ENCODE measurements at regions not wholly inside any gene's neighbourhood (a gene's known extent, or its start where the extent isn't known, plus 50 kb on each side); places are given as distances from the start of the nearest gene placed in this dataset.

DNA sequence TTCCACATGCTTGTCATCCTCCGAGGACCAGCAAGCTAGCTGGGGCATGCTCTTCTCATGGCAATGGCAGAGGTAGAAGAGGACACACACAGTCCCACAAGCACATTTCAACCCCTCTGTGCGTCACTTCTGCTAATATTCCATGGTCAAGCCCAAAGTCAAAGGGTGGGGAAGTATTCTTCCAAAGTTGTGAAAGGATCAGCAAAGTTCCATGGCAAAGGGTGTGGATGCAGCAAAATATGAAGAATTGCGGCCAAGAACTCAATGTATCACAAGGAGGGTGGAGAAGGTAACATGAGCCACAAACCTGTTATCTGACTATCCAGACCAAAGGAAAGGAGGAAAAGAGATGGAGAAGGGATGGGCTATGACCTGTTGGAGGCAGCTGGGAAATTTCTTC is 71.2 kb upstream of the SNRK start:
- TF ChIP-seq, protein P1, sequence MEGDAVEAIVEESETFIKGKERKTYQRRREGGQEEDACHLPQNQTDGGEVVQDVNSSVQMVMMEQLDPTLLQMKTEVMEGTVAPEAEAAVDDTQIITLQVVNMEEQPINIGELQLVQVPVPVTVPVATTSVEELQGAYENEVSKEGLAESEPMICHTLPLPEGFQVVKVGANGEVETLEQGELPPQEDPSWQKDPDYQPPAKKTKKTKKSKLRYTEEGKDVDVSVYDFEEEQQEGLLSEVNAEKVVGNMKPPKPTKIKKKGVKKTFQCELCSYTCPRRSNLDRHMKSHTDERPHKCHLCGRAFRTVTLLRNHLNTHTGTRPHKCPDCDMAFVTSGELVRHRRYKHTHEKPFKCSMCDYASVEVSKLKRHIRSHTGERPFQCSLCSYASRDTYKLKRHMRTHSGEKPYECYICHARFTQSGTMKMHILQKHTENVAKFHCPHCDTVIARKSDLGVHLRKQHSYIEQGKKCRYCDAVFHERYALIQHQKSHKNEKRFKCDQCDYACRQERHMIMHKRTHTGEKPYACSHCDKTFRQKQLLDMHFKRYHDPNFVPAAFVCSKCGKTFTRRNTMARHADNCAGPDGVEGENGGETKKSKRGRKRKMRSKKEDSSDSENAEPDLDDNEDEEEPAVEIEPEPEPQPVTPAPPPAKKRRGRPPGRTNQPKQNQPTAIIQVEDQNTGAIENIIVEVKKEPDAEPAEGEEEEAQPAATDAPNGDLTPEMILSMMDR (IDR thresholded peaks at IDR 0.05), result no peak
- TF ChIP-seq, protein P2, sequence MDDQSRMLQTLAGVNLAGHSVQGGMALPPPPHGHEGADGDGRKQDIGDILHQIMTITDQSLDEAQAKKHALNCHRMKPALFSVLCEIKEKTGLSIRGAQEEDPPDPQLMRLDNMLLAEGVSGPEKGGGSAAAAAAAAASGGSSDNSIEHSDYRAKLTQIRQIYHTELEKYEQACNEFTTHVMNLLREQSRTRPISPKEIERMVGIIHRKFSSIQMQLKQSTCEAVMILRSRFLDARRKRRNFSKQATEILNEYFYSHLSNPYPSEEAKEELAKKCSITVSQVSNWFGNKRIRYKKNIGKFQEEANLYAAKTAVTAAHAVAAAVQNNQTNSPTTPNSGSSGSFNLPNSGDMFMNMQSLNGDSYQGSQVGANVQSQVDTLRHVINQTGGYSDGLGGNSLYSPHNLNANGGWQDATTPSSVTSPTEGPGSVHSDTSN (IDR thresholded peaks at IDR 0.05), result no peak
- TF ChIP-seq EP300 (IDR thresholded peaks at IDR 0.05; ENCODE audit: borderline replicate concordance in 1 of 2, low read depth in 1 of 2, low read length in 1 of 2), result no peak
- TF ChIP-seq, protein P3, sequence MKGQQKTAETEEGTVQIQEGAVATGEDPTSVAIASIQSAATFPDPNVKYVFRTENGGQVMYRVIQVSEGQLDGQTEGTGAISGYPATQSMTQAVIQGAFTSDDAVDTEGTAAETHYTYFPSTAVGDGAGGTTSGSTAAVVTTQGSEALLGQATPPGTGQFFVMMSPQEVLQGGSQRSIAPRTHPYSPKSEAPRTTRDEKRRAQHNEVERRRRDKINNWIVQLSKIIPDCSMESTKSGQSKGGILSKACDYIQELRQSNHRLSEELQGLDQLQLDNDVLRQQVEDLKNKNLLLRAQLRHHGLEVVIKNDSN (IDR thresholded peaks at IDR 0.05; ENCODE audit: borderline replicate concordance, low read depth), result no peak
- TF ChIP-seq, protein P4, sequence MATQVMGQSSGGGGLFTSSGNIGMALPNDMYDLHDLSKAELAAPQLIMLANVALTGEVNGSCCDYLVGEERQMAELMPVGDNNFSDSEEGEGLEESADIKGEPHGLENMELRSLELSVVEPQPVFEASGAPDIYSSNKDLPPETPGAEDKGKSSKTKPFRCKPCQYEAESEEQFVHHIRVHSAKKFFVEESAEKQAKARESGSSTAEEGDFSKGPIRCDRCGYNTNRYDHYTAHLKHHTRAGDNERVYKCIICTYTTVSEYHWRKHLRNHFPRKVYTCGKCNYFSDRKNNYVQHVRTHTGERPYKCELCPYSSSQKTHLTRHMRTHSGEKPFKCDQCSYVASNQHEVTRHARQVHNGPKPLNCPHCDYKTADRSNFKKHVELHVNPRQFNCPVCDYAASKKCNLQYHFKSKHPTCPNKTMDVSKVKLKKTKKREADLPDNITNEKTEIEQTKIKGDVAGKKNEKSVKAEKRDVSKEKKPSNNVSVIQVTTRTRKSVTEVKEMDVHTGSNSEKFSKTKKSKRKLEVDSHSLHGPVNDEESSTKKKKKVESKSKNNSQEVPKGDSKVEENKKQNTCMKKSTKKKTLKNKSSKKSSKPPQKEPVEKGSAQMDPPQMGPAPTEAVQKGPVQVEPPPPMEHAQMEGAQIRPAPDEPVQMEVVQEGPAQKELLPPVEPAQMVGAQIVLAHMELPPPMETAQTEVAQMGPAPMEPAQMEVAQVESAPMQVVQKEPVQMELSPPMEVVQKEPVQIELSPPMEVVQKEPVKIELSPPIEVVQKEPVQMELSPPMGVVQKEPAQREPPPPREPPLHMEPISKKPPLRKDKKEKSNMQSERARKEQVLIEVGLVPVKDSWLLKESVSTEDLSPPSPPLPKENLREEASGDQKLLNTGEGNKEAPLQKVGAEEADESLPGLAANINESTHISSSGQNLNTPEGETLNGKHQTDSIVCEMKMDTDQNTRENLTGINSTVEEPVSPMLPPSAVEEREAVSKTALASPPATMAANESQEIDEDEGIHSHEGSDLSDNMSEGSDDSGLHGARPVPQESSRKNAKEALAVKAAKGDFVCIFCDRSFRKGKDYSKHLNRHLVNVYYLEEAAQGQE (IDR thresholded peaks at IDR 0.05; ENCODE audit: low read depth, low read length), result no peak
- no peak for TF ChIP-seq JUND (IDR thresholded peaks at IDR 0.05)
- TF ChIP-seq MXI1 (IDR thresholded peaks at IDR 0.05; ENCODE audit: low read depth, low read length), result no peak
- TF ChIP-seq, protein P5, sequence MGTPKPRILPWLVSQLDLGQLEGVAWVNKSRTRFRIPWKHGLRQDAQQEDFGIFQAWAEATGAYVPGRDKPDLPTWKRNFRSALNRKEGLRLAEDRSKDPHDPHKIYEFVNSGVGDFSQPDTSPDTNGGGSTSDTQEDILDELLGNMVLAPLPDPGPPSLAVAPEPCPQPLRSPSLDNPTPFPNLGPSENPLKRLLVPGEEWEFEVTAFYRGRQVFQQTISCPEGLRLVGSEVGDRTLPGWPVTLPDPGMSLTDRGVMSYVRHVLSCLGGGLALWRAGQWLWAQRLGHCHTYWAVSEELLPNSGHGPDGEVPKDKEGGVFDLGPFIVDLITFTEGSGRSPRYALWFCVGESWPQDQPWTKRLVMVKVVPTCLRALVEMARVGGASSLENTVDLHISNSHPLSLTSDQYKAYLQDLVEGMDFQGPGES (IDR thresholded peaks at IDR 0.05; ENCODE audit: low read depth, low read length), result no peak
- TF ChIP-seq POLR2AphosphoS5 (IDR thresholded peaks at IDR 0.05; ENCODE audit: low read depth, low read length), result no peak
- TF ChIP-seq SIN3A (IDR thresholded peaks at IDR 0.05; ENCODE audit: borderline replicate concordance, low read depth, low read length), result no peak
- TF ChIP-seq GABPA (IDR thresholded peaks at IDR 0.05; ENCODE audit: low read depth), result no peak
- TF ChIP-seq, protein P6, sequence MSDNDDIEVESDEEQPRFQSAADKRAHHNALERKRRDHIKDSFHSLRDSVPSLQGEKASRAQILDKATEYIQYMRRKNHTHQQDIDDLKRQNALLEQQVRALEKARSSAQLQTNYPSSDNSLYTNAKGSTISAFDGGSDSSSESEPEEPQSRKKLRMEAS (IDR thresholded peaks at IDR 0.05; ENCODE audit: low read depth), result no peak
- TF ChIP-seq YY1 (IDR thresholded peaks at IDR 0.05; ENCODE audit: low read depth), result no peak
- TF ChIP-seq RAD21 (IDR thresholded peaks at IDR 0.05; ENCODE audit: low read length), result no peak
